Stimulated activated naive CD4-positive, alpha-beta T cell treated with Interleukin-2 at 50 U/mL for 16 hours (primary cell): ENCODE measurements at regions not wholly inside any gene's neighbourhood (a gene's known extent, or its start where the extent isn't known, plus 50 kb on each side); places are given as distances from the start of the nearest gene placed in this dataset.
"Not testable (repeated sequence)": the region's sequence is repeated elsewhere in the genome, so short reads cannot be mapped to it uniquely, and the experiment has no call there.

Source experiments
- DNase-seq: peaks from one replicate; lab custom pipeline; 2025; lab: John Stamatoyannopoulos, UW

DNA sequence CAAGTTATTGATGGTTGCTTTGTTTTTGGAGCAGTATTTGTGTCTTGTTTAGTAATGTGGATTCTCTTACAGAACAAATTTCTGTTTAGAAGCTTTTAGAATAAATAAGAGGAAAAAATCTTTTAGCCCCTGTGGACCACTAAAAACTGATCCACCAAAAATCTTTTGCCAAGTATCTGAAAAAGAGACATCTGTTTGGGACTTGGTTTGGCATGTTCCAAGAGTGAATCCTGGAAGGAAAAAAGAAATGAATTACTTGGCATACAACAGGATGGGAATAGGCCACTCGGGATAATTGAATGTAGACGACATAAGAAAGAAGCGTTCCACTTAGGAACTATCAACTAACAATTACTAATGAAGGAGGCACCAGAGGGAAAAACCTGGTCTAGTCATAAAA, 1350.1 kb upstream of the C9orf72 start:
- DNase-seq = no peak

DNA sequence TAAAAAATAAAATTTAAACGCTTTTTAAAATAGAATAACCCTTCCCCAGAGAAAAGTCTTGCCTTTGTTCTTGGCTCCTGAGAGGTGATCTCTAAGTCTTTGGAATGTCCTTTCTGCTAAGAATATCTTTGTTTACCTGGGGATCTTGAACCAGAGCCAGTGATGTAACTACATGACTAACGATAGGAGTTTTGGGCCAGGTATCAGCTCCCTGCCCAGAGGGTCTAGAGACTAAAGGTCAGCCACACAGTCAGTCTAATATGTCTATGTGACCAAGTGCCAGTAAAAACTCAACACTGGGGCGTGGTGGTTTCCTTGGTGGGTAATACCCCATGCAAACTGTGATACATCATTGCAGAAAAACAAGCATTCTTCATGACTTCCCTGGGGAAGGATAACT, 1351.9 kb upstream of the C9orf72 start:
- DNase-seq = no peak

DNA sequence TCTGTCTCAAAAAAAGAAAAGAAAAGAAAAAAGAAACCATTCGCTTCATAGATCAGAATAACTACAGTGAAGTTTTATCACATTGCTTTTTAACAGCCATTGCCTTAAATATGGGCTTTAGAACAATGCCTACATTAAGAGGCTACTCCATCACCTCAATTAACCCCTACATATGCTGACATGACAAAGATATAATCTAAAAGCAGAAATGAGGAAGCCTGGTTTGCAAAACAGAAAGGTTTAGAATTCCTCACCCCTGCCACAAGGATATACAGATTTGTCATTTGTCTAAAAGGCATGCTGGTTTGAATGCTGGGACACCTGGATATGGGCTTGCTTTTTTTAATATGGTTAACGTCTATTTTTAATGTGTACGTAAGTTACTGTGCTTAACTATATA, 1353.0 kb upstream of the C9orf72 start:
- no peak for DNase-seq

DNA sequence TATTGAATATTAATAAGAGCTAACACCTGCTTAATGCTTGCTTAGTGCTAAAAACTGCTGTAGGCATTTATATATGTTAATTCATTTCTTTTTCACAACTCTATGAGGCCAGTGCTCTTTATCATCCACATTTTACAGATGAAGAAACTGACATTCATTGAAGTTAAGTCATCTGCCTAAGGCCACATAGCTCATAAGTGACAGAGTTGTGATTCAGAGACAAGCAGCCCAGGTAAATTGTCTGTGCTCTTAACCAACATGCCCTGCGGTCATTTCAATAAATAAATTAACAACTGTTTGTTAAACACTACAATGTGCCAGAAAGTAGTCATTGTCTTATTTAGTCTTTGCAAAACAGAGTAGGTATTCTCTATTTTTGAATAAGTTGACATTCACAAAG, 1354.4 kb upstream of the C9orf72 start:
- no peak for DNase-seq

DNA sequence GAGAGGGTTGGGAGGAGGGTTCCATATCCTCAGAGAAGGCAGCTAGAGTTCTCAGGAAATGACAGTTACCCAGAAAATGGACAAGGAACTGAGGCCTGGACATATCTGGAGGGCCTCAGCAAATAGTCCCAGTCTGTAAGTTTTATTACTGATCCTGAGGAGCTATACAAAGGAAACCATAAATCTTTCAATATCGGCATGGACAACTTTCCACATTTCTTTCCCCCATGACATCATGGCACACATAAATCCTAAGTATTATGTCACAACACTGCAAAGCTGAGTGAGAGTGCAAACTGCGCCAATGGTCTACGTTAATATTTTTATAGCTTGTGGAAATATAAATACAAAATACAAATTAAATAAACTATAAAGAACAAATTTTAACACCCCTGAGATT, 1356.2 kb upstream of the C9orf72 start:
- no peak for DNase-seq

DNA sequence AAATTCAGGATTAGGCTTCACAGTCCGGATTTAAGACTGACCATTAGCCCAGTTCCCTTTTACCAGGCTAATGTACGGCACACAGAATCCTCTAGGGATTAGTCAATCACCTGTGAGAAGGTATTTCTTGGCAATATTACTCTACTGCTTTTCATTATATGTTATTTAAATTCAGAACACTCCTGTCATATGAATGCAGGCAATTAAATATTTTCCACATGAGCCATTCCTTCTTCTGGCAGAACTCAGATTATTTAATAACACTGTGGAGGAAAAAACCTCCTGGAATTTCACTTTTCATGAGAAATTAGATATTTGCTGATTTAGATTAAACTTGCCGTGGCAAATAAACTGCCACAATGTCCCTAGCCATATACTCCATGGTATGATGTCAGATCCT, 1357.5 kb upstream of the C9orf72 start:
- no peak for DNase-seq

DNA sequence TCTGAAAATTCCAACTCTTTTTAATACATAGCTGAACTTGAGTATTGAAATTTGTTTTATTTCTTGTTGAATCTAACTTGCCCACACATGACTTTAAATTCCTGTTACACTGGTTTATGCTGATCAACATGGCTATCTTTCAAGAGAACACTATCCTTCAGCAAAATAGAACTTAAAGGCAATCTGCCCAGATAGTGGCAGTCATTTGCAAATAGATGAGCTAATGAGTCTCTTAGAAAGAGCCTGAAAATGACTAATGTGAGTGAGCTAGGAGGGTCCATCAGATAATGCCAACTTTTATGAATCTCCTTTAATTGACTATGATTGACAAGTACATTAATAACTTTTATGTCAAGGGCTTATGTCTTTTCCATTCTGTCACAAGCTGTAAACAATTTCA, 1360.8 kb upstream of the C9orf72 start:
- DNase-seq = no peak

DNA sequence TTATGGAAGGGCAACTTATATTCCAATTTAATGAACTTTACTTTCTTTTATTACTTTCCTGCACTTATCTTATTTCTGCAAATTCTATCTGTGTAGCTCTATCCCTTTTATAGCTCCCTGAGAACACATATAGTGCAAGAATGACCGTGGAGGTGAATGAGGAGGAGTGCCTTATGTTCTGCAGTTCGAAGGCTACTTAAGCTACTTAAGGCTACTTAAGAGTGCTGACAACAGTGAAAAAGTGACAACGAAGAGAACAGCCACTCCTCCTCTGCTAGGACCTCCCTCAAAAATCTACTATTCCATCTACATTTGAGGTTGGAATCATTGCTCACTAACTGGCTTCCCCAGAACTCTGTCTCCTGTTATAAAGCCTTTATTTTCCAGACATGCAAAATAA, 1365.7 kb upstream of the C9orf72 start:
- DNase-seq = no peak

DNA sequence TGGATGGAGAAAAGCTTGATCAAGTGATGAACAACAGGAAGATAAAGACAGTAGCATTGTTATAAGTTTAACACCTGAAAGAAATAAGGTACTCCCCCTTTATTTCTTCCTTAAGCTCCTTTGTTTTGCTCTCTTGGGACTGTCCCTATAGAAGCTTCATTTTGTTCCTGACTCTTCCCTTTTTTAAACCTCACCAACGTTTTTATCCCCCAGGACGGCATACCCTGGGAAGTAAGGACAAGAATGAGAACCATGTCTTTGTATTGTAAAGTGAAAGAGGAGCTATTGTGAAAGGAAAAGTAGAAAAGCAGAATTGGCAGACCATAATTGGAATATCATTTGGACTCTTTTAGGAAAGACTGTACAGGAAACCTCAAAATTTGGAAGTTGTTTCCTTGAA, 1368.6 kb upstream of the C9orf72 start:
- DNase-seq = no peak

DNA sequence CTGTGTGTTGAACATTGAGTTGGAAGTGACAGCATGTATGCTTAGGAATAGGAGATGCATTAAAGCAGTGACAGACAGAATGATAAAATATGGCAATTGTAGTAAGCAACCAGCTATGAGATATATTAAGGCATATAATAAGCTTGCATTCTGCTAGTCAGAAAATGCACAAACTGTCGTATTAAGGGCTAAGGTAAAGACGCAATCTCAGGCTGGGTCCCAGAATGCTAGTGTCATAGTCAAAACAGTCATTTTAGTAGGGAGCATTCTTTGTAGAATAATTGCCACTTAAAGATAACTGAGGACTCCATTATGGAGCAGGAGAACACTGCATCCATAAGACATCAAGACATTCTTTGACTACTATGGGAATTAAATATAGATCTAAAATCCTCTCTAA, 1369.7 kb upstream of the C9orf72 start:
- no peak for DNase-seq

DNA sequence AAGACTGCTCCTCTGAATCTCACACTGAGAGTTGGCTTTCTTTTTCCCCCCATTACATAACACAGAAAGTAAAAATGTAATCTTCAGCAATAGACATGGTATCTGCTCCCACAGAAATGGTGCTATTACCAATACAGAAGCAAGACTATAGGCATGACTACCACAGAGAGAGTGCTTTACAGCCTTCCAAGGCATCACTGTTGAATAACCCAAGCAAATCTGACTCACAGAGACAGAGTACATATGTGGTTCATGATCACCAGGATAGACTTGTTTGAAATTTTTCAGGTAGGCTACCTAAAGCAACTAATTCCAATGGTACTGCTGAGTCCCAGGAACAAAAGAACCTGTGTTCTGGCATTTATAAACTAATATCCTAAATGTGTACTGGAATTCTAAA, 1373.4 kb upstream of the C9orf72 start:
- no peak for DNase-seq

DNA sequence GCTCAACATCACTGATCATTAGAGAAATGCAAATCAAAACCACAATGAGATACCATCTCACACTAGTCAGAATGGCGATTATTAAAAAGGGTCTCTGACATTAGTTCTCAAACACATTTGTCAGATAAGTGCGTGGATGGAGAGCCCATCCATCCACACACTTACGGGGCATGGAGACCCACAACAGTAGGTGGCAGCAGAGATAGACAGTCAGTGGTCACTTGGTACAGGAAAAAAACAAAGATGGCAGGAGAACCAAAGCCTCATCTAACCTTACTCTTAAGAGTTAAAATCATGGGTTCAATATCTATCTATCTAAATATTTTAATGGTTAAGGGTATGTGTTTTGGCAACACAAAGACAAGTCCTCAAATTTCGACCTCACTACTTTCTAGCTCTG, 1378.7 kb upstream of the C9orf72 start:
- DNase-seq = no peak

DNA sequence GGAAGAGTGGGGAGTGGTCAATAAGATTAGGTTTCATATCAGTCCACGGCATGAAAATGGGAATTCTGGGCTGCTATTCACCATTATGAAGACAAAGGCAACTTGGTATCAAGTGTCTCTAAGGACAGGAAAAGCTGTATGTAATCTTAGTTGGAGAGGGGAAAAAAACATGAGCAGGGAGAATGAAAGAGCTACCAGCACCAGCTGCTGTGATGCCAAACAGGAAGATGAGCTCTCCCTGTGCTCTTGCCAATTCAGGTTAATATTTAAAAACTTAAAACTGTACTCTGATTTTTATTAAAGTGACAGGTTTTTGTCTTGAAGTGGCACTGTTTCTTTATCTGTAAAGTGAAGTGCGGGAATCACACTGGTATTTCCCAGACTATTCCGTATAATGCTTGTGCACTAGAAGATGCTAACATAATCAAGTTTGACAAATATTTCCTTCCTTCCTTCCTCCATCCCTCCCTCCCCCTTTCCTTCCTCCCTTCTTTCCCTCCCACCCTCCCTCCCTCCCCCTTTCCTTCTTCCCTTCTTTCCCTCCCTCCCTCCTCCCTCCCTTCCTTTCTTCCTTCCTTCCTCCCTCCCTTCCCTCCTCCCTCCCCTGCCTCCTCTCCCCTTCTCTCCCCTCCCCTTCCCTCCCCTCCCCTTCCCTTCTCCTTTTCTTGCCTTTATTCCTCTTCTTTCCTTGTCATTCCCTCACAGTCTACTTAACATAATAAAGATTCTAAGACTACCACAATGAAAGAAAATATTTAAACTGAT, 1383.0 kb upstream of the C9orf72 start:
- no peak for DNase-seq

DNA sequence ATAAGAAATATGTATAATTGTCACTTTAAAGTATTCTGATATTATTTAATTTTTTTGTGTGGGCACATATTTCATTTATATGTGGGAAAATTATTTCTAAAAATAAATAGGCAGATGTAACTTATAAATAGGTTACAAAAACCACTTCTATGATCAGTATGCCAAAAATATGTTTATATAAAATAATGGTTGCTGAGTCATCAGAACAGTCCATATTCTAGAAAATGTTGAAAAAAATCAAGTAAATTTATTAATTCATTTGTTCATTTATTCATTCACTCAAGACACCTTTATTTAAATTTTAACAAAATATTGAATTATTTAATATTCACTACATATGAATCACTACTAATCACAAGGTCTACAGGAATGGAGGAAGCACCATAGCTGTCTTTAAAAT, 1387.3 kb upstream of the C9orf72 start:
- no peak for DNase-seq

DNA sequence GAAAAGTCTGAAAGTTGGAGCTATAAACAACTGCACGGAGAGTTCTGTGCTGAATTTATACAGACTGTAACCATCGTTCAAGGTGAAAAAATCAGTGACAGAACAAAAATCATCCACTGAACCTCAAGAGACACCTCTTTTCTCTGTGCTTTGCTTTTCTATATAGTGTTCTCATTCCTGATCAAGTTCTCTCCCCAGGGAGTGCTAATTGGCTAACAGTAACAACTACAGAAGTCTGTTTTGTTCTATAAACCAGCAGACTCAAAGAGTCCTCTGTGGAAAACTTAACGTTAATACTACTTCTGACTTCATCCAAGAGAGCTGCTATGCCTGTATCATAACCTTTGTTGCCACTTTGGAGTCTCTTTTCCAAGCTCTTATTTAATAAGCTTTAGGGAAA, 1388.3 kb upstream of the C9orf72 start:
- DNase-seq = no peak

DNA sequence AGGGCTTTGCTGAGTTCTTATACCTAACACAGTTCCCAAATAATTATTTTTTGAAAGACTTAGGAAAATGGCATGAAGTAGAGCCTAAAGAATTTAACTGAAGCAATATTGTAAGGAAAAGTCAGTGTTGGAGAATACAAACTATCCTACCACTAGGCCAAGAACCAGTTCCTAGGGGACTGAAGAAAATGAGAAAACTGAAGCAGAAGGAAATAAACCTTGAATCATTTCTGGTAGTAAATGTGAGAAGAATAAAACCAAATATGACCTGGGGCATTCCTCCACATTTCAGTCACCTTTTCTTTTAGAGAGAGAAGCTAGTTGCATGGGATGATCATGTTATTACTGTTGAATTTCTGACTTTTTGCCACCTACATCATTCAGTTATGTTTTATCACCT, 1393.9 kb upstream of the C9orf72 start:
- no peak for DNase-seq

DNA sequence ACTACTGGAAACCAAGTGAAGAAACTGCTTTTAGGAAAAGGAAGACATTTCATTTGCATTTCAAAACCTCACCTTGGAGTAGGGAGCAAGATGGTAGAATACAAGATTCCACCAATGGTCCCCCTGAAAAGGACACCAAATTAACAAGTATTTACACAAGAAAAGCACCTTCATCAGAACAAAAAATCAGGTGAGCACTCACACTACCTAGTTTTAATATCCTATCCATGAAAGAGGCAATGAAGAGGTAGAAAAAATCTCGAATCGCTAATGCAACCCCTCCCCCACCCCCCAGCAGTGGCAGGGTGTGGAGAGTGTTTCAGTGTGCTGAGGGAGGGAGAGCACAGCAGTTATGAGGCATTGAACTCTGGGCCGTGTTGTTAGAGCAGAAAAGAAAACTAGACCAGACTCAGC, 1397.0 kb upstream of the C9orf72 start:
- no peak for DNase-seq

DNA sequence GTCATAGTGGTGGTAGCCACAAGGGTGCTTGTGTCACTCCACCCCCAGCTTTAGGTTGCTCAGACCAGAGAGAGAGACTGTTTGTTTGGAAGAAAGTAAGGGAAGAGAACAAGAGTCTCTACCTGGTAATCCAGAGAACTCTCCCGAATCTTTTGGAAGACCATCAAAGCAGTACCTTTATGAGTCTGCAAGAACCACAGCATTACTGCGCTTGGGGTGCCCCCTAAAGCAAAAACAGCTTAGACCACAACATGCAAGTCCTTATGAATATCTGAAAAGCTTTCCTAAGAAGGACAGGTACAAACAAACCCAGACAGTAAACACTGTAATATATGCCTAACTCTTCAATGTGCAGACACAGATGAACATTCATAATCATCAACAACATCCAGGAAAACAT, 1398.6 kb upstream of the C9orf72 start:
- DNase-seq = no peak

DNA sequence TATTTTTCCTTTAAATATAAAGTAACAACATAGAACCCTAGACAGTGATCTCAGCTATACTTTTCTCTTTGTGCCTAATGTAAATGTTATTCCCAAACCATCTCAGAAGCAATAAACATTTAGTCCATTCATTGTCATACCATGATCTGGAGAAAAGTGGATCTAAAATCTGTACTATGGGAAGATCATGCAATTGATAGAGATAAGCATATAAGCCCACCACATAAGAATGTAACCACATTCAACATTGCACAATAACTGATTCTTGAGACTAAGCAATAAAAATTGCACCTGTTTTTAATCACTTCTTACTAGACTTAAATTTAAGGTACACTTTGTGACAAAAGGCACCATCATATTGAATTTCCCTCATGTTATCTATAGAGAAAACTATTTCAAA, 1403.0 kb upstream of the C9orf72 start:
- DNase-seq = no peak

DNA sequence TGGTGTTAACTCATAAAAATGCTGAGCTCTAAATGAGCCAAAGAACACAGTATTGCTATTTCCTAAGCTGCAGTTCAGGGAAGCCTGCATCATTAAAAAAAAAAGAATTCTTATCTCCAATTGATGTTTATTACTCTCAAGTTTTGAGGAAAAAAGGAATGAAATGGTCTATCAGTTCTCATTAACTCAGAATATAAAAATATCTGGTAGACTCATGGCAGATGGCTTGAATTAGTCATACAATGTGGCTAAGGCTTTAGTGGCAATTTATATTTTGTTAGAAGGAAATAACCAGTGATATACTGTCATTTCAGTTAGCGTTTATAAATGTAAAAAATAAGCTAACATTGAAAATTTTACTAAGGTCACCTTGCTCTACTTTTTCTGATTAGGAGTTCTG, 1403.4 kb upstream of the C9orf72 start:
- no peak for DNase-seq

DNA sequence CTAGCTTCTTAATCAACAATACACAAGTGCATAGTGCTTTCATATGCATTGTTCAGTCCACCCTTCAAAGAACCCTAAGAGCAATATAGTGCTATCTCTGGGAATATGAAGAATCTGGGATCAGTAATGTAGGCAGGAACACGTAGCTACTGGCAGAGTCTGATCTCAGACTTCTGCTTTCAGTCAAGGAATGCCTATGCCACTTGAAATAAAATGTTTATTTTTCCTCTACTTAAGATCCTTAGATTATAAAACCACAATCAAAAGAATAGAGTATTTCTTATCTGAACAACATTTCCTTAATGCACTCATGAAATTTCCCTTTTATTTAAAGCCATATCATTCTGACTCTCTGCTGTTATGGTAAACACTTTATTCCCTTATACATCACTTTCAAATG, 1407.8 kb upstream of the C9orf72 start:
- no peak for DNase-seq

DNA sequence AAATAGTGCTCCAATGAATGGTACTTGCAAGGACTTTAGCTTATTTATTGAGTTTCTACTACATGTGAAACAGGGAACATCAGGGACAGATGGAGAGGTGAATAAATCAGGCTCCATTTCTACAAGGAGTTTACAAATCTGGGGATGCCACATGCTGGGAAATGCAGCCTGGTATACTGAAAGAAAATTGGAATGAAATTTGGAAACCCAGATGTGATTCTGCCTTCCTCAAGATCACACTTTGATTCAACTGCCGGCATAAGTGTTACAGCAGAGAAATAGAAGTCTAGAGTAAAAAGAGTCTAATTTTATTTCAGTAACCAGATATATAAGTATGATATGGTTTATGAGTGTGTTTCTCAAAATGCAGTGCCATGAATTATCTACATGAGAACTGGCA, 1408.4 kb upstream of the C9orf72 start:
- no peak for DNase-seq

DNA sequence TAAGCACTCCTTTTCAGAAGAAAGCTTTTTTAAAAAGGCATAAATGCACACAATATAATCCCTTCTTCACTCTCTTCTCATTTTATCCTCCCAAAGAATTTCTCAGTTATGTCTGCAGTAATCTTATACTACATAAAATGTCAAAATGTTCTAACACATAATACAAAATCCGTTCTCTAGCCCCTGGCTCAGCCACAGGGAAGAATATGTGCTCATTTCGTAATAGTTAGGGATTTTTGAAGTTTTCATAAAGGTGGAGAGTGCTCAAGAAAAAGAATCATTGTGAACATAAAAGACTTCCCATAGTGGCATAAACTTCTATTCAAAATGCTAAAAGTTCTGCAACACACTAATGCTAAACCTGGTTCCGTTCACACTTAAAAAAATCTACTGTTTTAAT, 1410.7 kb upstream of the C9orf72 start:
- no peak for DNase-seq

DNA sequence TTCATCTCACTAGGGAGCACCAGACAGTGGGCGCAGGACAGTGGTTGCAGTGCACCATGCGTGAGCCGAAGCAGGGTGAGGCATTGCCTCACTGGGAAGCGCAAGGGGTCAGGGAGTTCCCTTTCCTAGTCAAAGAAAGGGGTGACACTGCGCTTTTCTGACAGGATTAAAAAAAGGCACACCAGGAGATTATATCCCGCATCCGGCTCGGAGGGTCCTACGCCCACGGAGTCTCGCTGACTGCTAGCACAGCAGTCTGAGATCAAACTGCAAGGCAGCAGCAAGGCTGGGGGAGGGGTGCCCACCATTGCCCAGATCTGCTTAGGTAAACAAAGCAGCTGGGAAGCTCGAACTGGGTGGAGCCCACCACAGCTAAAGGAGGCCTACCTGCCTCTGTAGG, 1416.7 kb upstream of the C9orf72 start:
- not testable (repeated sequence) for DNase-seq

DNA sequence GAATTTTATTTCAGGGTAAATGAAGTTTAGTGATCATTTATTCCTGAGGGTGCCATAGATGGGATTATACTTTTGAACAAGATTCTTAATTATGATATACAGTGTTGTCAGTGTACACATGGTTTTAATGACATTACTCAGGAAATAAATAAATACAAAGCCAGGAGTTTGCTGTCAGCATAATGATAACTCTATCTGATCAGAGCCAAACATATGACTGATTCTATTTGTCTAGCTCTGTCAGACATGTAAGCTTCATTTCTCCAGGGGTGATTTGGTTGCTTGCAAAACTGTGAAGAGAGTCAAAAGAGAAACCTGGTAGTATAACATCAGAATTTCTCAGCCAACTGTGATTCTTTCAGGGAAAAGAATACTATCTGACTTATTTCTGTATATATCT, 1425.8 kb upstream of the C9orf72 start:
- no peak for DNase-seq
